ENCODE measurements at regions not wholly inside any gene's neighbourhood (a gene's known extent, or its start where the extent isn't known, plus 50 kb on each side); places are given as distances from the start of the nearest gene placed in this dataset.

DNA sequence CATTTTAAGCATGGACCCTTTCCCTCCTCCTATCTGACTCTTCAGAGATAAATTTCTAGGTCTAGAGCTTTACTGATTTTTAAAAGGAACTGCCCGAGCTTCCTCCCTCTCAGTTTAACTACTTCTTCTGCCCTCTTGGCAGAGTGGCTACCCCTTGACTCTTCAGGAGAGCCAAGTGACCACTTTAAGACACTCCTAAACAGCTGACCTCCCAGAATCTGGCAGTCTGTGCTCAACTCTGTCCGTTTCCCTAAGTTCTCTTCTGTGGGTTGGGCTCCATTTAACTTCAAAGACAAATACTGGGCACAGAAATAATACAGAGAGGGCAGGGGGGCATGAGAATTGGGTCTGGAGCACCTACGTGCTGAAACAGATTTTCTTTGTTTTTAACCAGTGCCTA, 196.3 kb upstream of the FOXD3 start:
- DNase-seq: no peak

DNA sequence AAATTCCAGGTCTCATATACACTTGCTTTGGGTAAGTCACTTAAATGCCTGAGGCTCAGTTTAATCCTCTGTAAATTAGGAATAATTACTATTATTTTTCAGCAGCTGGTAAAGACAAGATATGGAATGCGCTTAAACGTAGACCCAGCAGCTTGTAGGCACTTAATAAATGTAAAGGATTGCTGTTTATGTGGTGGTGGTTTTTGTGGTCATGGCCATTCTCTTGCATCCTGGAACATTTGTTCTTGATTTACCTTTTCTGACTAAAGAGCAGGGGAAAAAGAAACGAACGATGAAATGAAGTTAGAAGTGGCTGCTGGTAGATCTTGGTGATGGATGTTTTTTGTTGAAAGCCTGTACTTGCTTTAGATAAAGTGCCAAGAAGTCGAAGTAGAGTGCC, 195.0 kb upstream of the FOXD3 start:
- no peak for DNase-seq

DNA sequence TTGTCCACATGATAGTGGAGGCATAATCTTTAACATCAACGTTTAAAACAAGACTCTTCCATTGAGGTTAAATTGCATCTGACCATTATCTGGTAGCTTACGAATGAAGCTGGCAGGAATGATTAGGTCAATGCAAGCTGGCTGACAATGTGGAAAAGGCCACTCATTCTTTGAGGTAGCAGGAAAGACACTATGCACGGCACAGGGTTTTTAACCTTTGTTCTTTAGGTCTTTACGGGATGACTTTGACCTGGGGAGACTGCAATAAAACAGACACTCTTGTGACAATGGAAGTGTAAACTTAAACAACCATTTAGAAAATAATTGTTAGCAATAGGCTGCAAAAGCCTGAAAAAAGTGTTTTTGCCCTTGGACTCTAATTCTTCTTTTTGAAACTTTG, 193.8 kb upstream of the FOXD3 start:
- DNase-seq: no peak

DNA sequence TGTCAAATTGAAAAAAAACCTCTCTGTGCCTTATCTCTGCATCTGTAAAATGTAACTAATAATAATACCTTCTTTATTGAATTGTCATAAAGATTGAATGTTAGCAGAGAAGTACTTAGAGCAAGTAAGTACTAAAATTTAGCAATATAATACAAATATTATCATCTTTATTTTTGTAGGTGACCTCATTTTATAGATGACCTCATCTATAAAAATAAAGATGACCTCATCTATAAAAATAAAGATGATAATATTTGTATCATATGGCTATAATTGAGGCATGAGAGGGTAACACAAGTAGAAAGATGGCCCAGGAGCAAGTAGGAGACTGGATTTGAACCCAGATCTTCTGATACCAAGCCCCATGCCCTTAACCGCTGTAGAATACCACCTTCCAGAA, 193.2 kb upstream of the FOXD3 start:
- DNase-seq: no peak

DNA sequence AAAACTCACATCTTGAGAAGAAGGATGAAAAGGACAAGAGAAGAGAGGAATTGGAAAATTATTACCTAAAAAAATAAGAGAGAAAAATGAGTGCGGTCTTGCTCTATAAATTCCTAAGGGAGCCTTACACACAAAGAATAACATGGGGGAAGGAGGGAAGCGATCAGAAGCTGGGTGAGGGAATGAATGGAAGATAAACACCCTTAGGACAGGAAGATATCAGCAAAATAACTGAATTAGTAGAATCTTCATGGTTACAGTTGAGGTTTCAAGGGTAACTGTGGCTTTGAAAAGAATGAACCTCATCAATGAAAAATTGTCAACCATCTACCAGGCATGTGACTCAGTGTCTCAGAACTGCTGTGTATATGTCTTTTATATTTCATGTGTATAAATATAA, 192.5 kb upstream of the FOXD3 start:
- DNase-seq: no peak

DNA sequence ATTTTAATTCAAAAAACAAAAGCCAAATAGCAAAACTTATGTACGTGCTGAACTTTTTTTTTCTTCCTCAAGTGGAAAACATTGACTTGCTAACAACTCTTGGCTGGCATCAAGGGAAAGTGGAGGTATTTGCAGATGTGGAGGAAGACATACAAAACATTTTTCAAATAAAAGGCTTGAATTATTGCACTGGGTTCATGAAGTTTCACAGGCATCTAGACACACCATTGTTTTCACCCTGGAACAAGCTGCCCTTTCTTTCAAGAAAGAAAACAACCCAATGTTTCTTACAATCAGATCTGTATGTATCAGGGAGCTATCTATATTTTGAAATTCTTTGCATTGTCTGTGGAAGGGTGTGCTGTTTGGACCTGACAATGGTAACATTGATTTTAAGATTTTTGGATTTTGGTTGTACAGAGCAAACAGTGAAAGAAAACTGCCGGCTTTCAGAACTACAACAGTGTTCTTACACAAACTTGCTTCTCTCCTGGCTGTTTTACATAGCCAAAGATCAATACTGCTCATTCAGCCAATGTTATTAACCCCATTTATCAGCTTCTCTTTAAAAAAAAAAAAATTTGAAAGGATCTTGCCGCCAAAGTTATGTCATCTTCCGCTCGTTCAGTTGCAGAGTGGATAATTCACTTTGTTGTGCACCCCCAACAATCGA, 187.7 kb upstream of the FOXD3 start:
- DNase-seq: no peak

DNA sequence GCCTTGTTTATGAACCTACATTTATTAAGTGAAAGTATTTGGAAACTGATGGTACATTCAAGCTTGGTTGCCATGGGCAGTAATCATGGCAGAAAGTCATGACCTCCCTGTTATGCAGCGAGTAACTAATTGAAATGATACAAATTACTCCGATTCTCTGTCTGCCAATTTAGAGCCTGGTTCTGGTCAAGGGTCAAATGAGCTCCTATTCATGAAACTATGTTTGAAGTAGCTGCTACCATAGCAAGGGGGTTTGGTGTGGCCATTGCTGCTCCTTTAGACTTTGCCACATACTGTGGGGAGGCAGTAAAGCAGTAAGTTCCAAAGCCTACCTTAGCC, 187.2 kb upstream of the FOXD3 start:
- DNase-seq: no peak

DNA sequence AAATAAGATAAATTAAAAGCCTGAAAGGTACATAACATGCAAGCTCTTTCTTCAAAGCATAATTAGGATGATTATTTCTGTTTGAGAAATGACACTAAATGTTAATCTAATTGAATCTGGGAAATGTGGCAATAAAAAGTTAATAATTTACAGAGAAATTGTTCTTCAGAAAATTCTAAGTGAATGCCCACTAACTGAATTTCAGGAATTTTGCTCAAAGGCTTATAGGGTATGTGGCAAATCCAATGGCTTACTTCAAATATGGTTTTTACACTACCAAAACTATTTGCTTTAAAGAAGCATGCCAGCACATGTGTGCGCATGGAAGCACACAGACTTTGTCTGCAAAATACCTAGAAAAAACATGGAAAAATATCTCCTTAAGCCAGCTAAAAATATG, 186.6 kb upstream of the FOXD3 start:
- DNase-seq: no peak

DNA sequence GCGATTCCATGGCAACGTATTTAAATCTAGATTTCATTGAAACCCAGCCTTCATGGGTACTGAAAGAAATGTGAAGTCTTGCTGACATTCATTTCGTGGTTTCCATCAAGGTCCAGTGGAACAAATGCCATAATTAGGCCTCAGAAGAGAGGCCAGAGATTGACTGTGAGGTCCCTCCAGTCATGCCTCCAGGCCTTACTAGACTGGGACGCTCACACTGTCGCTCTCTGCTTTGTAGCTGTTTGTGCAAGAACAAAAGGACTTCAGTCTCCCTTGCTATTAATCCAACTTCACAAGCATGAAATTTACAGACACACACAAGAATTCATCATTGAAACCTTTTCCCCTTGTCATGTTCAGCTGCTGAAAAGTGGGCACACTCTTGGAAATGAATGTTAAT, 180.4 kb upstream of the FOXD3 start:
- DNase-seq: no peak

DNA sequence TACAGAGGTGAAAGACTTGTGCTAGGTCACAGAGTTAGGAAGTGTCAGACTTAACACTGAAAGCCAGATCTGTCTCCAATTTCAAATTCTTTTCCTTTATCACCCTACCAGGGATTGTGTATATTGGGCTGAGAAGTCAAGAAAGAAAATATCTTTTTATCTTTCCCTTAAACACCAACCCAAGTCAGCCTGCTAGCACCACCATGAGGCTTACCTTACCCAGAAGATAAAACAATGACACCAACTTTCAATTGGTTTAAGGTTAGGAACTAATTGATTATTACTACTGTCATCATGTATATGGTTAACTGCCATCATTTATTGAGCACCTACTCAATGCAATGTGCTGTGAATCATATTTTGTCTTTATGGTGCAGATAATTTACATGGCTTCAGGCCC, 178.9 kb upstream of the FOXD3 start:
- no peak for DNase-seq

DNA sequence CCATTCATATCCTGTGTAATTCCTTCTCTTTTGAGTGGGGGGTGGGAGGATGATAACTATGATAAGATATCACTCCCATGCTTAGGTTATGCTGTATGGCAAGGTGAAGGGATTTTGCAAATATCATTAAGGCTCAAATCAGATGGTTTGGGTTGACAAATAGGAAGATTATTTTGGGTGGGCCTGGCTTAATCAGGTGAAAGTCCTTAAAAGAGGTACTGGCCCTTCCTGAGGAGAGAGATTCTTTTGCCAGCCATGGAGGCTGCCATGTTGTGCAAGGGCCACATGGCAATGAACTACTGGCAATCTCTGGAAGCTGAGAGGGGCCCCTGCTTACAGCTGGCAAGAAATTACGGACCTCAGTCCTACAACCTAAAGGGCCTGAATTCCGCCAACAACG, 174.6 kb upstream of the FOXD3 start:
- no peak for DNase-seq

DNA sequence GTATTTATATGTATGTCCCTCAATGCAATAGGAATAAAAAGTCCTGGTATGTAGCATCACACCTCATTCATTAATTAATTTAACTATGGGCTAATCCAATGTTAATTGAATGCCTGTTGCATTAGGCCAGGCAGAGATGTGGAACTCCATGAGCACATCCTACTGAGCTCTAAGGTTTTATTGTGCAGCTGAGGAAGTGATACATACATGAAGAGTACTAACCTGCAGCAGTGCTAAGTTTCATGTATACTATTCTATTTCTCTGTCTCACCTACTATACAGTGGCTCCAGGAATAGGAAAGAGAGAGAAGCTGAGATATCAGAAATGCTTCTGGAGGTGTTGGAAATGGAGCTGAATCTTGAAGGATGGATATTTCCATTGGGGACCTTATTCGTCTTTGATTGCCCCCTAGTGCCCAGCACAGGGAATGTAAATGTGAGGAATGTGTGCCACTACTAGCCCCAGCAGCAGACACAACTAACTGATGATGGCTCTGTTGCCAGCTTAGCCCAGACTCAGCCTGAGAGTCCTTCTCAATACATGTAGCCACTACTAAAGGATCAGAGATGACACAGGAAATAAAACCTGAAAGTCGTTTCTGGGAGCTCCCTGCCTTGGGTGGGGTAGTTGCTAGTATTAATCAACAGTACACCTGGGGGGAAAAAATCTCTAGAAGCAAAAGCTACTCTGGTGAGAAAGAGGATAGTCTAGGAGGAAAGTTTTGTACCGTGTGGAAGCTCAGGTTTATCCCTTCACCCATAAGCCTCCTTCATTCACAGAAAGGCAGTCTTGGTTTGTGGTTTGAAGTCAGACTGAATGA, 173.3 kb upstream of the FOXD3 start:
- no peak for DNase-seq

DNA sequence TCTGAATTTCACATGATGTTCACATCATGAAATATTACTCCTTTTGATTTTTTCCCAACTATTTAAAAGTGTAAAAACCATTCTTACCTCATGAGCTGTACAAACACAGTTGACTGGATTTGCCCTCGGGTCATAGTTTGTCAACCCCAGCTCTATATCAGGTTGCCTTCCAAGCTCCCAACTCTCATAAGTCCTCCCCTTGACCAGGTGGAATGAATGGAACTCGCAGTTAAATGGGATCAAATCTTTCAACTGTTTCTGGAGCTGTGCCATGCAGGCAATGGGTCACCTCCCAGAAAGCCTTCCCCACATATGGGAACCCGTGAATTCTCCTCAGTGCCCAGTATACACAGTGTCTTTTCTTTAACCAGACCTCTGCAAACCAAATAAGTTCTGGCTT, 169.8 kb upstream of the FOXD3 start:
- no peak for DNase-seq

DNA sequence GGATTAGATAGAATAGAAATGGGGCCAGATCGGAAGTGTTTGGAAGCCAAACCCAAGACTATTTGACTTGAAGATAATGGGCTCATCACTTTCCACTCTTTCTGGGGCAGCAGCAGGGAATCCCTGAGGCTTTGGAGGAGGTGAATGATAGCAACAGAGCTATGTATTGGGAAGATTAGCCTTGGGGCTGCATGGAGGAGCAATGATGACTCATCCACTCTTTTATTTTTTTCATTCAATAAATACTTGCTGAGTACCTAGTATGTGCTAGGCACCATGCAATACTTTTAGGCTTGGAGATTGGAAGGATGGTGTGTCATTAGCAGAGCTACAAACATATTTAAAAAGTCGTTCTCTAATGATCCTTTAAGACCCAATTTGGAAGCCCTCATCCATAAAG, 166.9 kb upstream of the FOXD3 start:
- no peak for DNase-seq

DNA sequence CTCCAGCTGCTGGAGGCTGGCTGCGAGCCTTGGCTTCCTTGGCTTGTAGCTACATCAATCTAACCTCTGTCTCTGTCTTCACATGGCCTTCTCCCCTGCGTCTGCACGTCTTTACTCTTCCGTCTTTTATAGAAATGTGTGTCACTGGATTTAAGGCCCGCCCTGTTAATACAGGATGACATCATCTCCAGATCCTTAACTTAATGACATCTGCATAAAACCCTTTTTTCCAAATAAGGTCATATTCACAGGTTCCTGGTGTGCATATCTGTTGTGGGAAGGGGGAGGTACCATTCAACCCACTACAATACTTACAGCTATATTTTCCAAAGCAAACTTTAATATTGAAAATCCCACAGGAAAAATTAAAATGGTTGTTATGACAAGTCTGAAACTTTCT, 165.3 kb upstream of the FOXD3 start:
- DNase-seq: no peak

DNA sequence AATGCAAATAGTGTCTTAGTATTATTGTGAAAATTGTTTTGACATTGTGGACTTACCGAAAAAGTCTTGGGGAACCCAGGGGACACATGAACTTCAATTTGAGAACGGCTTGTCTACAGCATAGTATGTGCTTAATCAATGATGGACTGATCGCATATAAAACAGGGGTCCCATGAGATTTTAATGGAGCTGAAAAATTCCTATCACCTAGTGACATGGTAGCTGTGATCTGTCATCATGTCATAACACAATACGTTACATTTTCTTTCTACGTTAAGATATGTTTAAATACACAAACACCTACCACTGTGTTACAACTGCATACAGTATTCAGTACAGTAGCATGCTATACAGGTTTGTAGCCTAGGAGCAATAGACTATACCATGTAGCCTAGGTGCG, 153.3 kb upstream of the FOXD3 start:
- no peak for DNase-seq

DNA sequence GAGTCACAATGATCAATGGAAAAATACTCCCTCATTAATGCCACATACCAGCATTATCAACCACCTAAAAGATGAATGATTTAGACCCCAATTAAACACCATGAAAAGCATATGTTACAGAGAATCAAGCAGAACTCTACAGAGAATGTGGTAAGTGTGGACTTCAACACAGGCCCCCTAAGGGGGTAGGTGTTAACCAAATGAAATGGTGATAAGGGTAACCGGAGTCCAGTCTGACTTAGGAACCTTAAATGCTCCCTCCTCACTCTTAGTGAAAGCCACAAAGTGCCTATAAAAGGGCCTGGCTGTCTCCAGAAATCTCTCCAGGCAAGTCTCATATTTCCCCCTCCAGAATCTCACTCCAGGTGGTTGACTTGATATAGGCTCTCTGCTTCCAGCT, 149.2 kb upstream of the FOXD3 start:
- peak; percentile 51 for DNase-seq

DNA sequence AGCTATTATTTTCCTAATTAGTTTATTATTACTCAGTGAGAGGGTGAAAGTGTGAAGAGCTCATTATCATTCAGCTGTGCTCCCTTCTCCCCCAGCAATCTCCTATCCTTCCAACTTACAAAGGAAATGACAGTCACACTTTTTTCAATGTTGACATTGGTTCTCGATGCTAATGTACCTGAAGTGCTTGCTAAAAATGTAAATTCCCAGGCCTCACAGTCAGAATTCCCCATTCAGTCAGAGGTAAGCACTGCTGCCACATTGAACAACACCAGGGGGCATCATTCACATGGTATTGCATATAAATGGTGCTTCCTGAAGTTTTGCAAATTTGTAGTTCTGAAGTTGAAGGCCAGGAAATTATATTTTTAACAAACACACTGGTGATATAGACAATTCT, 132.7 kb upstream of the FOXD3 start:
- DNase-seq: peak; percentile 16

DNA sequence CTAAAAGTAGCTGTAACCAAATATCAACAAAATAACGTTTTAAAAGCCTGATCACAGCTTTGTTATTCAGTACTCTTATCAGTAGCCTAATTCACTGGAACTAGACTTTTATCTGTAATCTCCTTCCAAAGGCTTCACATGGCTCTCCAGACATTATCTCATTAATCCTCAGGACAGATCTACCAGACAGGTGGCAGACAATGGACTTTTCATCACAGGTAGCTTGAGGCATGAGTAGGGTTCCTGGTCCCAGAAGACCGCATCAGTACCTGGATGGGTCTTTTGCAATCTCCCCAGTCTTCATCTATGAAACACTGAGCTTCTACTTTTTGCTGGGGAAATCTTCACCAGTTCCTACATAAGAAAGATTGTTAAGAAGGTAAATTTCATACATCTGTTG, 132.2 kb upstream of the FOXD3 start:
- DNase-seq: no peak

DNA sequence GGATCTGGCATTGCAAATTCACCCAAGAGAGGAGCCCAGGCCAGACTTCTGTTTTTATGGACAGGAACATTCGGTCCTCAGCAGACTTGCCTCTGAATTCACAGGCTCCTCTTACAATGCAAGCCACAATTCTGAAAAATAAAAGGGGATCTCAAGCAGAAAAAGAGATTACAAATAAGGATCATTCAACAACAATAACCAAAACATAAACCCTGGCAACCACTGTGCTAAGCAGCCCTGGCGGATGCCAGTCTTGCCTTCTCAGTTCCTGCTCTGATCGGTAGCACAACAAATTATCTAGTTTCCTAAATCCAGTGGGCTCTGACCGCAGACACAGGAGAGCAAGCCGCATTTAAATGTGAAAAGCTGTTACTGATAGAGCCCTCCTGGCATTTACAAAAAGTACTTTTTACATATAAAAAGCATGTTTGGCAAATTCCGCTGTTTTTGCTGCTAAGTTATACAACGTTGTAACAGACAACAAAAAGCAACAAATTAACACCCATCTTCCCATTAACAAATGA, 123.4 kb upstream of the FOXD3 start:
- no peak for DNase-seq

DNA sequence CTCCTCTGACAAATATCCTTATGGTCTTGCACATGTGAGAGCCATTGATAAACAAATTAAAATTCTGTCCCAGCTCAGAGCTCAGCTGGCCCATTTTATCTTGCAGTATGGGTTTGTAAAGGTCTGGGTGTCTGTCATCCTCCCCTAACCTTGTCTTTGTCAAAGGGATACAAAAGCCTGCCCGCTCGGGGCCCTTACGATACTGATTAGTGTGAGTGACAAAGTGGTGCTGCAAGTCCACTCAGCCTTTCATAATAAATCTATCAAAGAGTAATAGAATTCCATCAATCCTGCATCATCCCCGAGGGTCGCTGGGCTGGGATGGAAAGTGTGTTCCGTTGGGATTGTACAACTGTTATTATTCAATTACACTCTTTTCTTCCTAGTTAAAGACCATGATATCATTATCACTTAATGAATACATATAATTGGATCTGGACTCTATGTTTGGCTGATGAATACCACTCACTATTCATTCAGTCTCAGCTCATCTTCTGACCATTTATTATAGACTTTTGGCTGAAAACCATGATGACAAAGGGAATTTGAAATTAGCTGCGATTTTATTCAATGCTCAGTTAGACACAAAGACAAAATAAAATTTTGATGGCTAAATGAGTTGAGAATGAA, 122.5 kb upstream of the FOXD3 start:
- no peak for DNase-seq

DNA sequence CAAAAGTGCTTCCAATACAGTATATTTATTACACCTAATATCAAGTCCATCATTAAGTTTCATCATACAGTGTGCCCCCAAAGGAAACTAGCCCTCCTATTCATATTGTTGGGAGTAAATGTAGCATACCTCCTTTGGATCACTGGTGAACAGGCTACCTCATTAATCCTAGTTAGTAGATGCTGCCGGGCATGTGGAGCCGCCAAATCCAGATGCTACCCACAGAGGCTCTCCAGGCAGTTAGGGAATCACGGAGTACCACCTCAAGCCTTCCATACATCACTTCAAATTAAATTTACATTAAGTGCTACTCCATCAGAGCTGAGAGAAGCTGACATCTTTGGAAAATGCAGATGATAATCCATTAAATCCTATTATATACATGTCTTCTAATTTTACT, 121.7 kb upstream of the FOXD3 start:
- DNase-seq: no peak

DNA sequence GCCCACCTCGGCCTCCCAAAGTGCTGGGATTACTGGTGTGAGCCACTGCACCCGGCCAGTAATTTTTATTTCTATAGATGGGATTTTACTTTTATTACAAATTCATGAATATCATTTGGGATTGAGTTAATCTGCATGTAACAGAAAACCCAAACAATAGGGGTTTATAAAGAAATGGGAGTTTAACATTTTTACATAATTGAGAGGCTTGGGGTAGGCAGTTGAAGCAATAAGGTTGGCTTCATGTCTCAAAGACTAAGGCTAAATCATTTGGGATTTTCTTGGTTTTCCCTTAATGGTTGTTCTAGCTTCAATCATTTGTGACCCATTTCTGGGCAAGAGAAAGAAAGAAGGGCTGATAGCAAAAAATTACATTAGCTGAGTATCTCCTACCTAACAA, 118.7 kb upstream of the FOXD3 start:
- no peak for DNase-seq

DNA sequence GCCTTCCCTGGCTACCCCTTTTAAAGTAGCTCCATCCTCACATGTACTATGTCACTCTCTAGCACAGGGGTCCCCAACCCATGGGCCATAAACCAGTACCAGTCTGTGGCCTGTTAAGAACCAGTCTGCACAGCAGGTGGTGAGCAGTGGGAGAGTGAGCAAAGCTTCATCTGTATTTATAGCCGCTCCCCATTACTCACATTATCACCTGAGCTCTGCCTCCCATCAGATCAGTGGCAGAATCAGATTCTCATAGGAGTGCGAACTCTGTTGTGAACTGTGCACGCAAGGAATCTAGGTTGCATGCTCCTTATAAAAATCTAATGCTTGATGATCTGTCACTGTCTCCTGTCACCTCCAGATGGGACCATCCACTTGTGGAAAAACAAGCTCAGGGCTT, 116.6 kb upstream of the FOXD3 start:
- DNase-seq: no peak

Measured in NCI-H2107 (cell line).